Right hindlimb (tissue), 1 donor: ENCODE measurements at regions not wholly inside any gene's neighbourhood (a gene's known extent, or its start where the extent isn't known, plus 50 kb on each side); places are given as distances from the start of the nearest gene placed in this dataset.

ENCODE experiments used
- DNase-seq: peaks from one replicate; pipeline ENCODE4 v3.0.0-alpha.2; 2018

- DNase-seq: no peak
These were observed 50.8 kb upstream of the SLC39A10 start for GRCh38 chr2:195606179-195606578.

GRCh38 chr2:195604706-195605105 lies 52.3 kb upstream of the SLC39A10 start:
- no peak for DNase-seq

GRCh38 chr2:195603998-195604397 lies 53.0 kb upstream of the SLC39A10 start:
- no peak for DNase-seq

GRCh38 chr2:195603408-195603807 lies 53.6 kb upstream of the SLC39A10 start:
- no peak for DNase-seq

- DNase-seq: no peak
These were observed 54.3 kb upstream of the SLC39A10 start for GRCh38 chr2:195602687-195603086.

- DNase-seq: no peak
These were observed 55.7 kb upstream of the SLC39A10 start for GRCh38 chr2:195601361-195601760.

GRCh38 chr2:195600778-195601177 lies 56.2 kb upstream of the SLC39A10 start:
- DNase-seq: no peak

- no peak for DNase-seq
These were observed 60.2 kb upstream of the SLC39A10 start for GRCh38 chr2:195596840-195597239.

GRCh38 chr2:195595825-195596224 lies 61.2 kb upstream of the SLC39A10 start:
- no peak for DNase-seq

- DNase-seq: no peak
These were observed 61.9 kb upstream of the SLC39A10 start for GRCh38 chr2:195594919-195595694.

GRCh38 chr2:195594248-195594647 lies 62.8 kb upstream of the SLC39A10 start:
- no peak for DNase-seq

GRCh38 chr2:195592105-195592504 lies 64.9 kb upstream of the SLC39A10 start:
- no peak for DNase-seq

- DNase-seq: no peak
These were observed 66.2 kb upstream of the SLC39A10 start for GRCh38 chr2:195590861-195591205.

GRCh38 chr2:195590199-195590860 lies 66.7 kb upstream of the SLC39A10 start:
- no peak for DNase-seq

GRCh38 chr2:195587966-195588365 lies 69.1 kb upstream of the SLC39A10 start:
- DNase-seq: no peak

GRCh38 chr2:195586062-195586714 lies 70.8 kb upstream of the SLC39A10 start:
- DNase-seq: no peak

GRCh38 chr2:195582188-195582587 lies 74.8 kb upstream of the SLC39A10 start:
- DNase-seq: no peak

- no peak for DNase-seq
These were observed 77.1 kb upstream of the SLC39A10 start for GRCh38 chr2:195579776-195580555.

- no peak for DNase-seq
These were observed 81.1 kb upstream of the SLC39A10 start for GRCh38 chr2:195575879-195576401.

- no peak for DNase-seq
These were observed 82.0 kb upstream of the SLC39A10 start for GRCh38 chr2:195575016-195575415.

- DNase-seq: no peak
These were observed 82.7 kb upstream of the SLC39A10 start for GRCh38 chr2:195574312-195574711.

- DNase-seq: no peak
These were observed 83.9 kb upstream of the SLC39A10 start for GRCh38 chr2:195572895-195573683.
